Stimulated activated CD4-positive, alpha-beta T cell treated with anti-CD3 and anti-CD28 coated beads, Interleukin-15, amount 100 ng/mL, for 48 hours (primary cell): ENCODE measurements at regions not wholly inside any gene's neighbourhood (a gene's known extent, or its start where the extent isn't known, plus 50 kb on each side); places are given as distances from the start of the nearest gene placed in this dataset.

Experiments
- DNase-seq, 2 donors: peaks; one replicate each; pipeline ENCODE4 v3.0.0-alpha.2; 2020; ENCODE audit warnings: low read depth in 2 of 2

- DNase-seq: no peak
Measured at GRCh38 chr18:38042211-38042890, 476.8 kb upstream of the CELF4 start.

GRCh38 chr18:38038242-38038641, 472.6 kb upstream of the CELF4 start:
- no peak for DNase-seq

- DNase-seq: no peak
Measured at GRCh38 chr18:38035193-38035592, 469.6 kb upstream of the CELF4 start.

- DNase-seq: no peak
Measured at GRCh38 chr18:38033282-38033681, 467.7 kb upstream of the CELF4 start.

GRCh38 chr18:38032516-38032915, 466.9 kb upstream of the CELF4 start:
- no peak for DNase-seq

- DNase-seq: no peak
Measured at GRCh38 chr18:38028946-38029345, 463.3 kb upstream of the CELF4 start.

- no peak for DNase-seq
Measured at GRCh38 chr18:38025433-38026038, 459.9 kb upstream of the CELF4 start.

GRCh38 chr18:38023871-38024270, 458.3 kb upstream of the CELF4 start:
- no peak for DNase-seq

- DNase-seq: no peak
Measured at GRCh38 chr18:38022234-38022633, 456.6 kb upstream of the CELF4 start.

GRCh38 chr18:38019292-38019691, 453.7 kb upstream of the CELF4 start:
- DNase-seq: no peak

GRCh38 chr18:38010971-38011857, 445.6 kb upstream of the CELF4 start:
- DNase-seq: no peak

- DNase-seq: no peak
Measured at GRCh38 chr18:38010037-38010436, 444.4 kb upstream of the CELF4 start.

- DNase-seq: no peak
Measured at GRCh38 chr18:38009320-38009719, 443.7 kb upstream of the CELF4 start.

GRCh38 chr18:38007676-38008330, 442.2 kb upstream of the CELF4 start:
- DNase-seq: no peak

- no peak for DNase-seq
Measured at GRCh38 chr18:38007026-38007425, 441.4 kb upstream of the CELF4 start.

GRCh38 chr18:38006541-38006940, 440.9 kb upstream of the CELF4 start:
- DNase-seq: no peak

GRCh38 chr18:37997695-37998094, 432.1 kb upstream of the CELF4 start:
- DNase-seq: no peak

- DNase-seq: no peak
Measured at GRCh38 chr18:37987901-37988300, 422.3 kb upstream of the CELF4 start.

- no peak for DNase-seq
Measured at GRCh38 chr18:37986665-37987064, 421.1 kb upstream of the CELF4 start.

GRCh38 chr18:37985126-37985525, 419.5 kb upstream of the CELF4 start:
- DNase-seq: no peak

- no peak for DNase-seq
Measured at GRCh38 chr18:37980556-37980955, 415.0 kb upstream of the CELF4 start.

- no peak for DNase-seq
Measured at GRCh38 chr18:37975446-37975845, 409.8 kb upstream of the CELF4 start.
